SK-N-SH (cell line): ENCODE measurements at regions not wholly inside any gene's neighbourhood (a gene's known extent, or its start where the extent isn't known, plus 50 kb on each side); places are given as distances from the start of the nearest gene placed in this dataset.

Experiments used
- CTCF ChIA-PET: fragments of 300-600, 350-600 bp; formaldehyde crosslinking; extraction: SDS; loops from one replicate; lab custom pipeline; 2021; lab: Yijun Ruan, JAX
- POLR2A ChIA-PET: fragments of 350-600 bp; sonication (Branson Sonifier 250); formaldehyde crosslinking; extraction: SDS; loops from one replicate; lab custom pipeline; 2020; ENCODE audit warnings: antibody characterized with exemption, inconsistent platforms; lab: Yijun Ruan, JAX
- DNase-seq: peaks from one replicate; pipeline ENCODE4 v3.0.0; 2012
- H2AFZ ChIP-seq: fragments of 200-600 bp; sonication (generic); 2 replicates; pipeline ENCODE4 v1.8.1; 2016; ENCODE audit warnings: antibody characterized with exemption, mild to moderate bottlenecking, low read depth
- H3F3A ChIP-seq: fragments of 200-600 bp; sonication (generic); replicated peaks from 2 replicates; pipeline ENCODE3; 2016; ENCODE audit warnings: antibody characterized with exemption, mild to moderate bottlenecking; ENCODE audit not compliant: insufficient read depth
- H3K27ac ChIP-seq, 2 experiments: fragments of 200-500 bp in 1 of 2; fragments of 200-600 bp in 1 of 2; sonication (Bioruptor generic) in 1 of 2; sonication (generic), shearing (Covaris generic) in 1 of 2; 2 replicates each; pipeline versions ENCODE4 v1.5.1 to v1.6.1; 2014 to 2016; ENCODE audit warnings: low read depth in 2 of 2, inconsistent platforms in 1 of 2, low read length in 1 of 2, mild to moderate bottlenecking in 1 of 2, mixed read lengths in 1 of 2
- H3K27me3 ChIP-seq: fragments of 200-600 bp; sonication (generic), shearing (Covaris generic); 2 replicates; pipeline ENCODE4 v1.6.1; 2016; ENCODE audit warnings: mixed run types; ENCODE audit not compliant: insufficient read depth
- H3K36me3 ChIP-seq, 2 experiments: fragments of 200-500 bp in 1 of 2; fragments of 200-600 bp in 1 of 2; sonication (Bioruptor generic) in 1 of 2; sonication (generic) in 1 of 2; replicated peaks in 1 of 2; 2 replicates each; pipeline versions ENCODE3 to v1.5.1; 2014 to 2016; ENCODE audit warnings: low read length in 1 of 2, mild to moderate bottlenecking in 1 of 2; ENCODE audit not compliant: insufficient read depth in 2 of 2, control insufficient read depth in 1 of 2
- H3K4me1 ChIP-seq, 2 experiments: fragments of 200-500 bp in 1 of 2; fragments of 200-600 bp in 1 of 2; sonication (Bioruptor generic) in 1 of 2; sonication (generic), shearing (Covaris generic) in 1 of 2; 2 replicates each; pipeline versions ENCODE4 v1.5.1 to v1.6.1; 2014 to 2016; ENCODE audit warnings: low read depth in 1 of 2, low read length in 1 of 2, mixed run types in 1 of 2; ENCODE audit not compliant: insufficient read depth in 2 of 2, control insufficient read depth in 1 of 2
- H3K4me2 ChIP-seq: fragments of 200-600 bp; sonication (generic), shearing (Covaris generic); 2 replicates; pipeline ENCODE4 v1.6.1; 2017; ENCODE audit warnings: mixed run types
- H3K4me3 ChIP-seq, 2 experiments: fragments of 200-500 bp in 1 of 2; fragments of 200-600 bp in 1 of 2; sonication (Bioruptor generic) in 1 of 2; sonication (generic), shearing (Covaris generic) in 1 of 2; 2 replicates each; pipeline versions ENCODE4 v1.5.1 to v1.8.1; 2014 to 2016; ENCODE audit warnings: low read depth in 2 of 2, inconsistent platforms in 1 of 2, low read length in 1 of 2, mild to moderate bottlenecking in 1 of 2, mixed read lengths in 1 of 2, moderate library complexity in 1 of 2
- H3K79me2 ChIP-seq: fragments of 200-600 bp; sonication (generic); 2 replicates; pipeline ENCODE4 v1.8.1; 2017; ENCODE audit warnings: mild to moderate bottlenecking; ENCODE audit not compliant: insufficient read depth
- H3K9ac ChIP-seq: fragments of 200-600 bp; sonication (generic); 2 replicates; pipeline ENCODE4 v1.6.1; 2017; ENCODE audit warnings: mixed run types
- H3K9me2 ChIP-seq: fragments of 200-600 bp; sonication (generic); 2 replicates; pipeline ENCODE4 v1.6.1; 2017; ENCODE audit warnings: mixed run types
- H3K9me3 ChIP-seq: fragments of 200-600 bp; sonication (generic); 2 replicates; pipeline ENCODE4 v1.6.1; 2017; ENCODE audit warnings: mixed run types, mild to moderate bottlenecking, moderate library complexity
- H4K20me1 ChIP-seq: fragments of 200-600 bp; sonication (generic); 2 replicates; pipeline ENCODE4 v1.6.1; 2017; ENCODE audit warnings: mild to moderate bottlenecking, mixed run types; ENCODE audit not compliant: insufficient read depth
- EP300 ChIP-seq, 2 experiments: IDR thresholded peaks; 2 replicates each; pipeline versions ENCODE4 v1.4.0 to v1.6.1; 2012; ENCODE audit warnings: borderline replicate concordance in 1 of 2, low read depth in 1 of 2, low read length in 1 of 2
- EZH2phosphoT487 ChIP-seq: fragments of 200-600 bp; sonication (generic); IDR thresholded peaks from 2 replicates; pipeline ENCODE4 v1.6.1; 2017; ENCODE audit warnings: low read depth, mixed run types, mild to moderate bottlenecking, antibody characterized with exemption, moderate library complexity, borderline replicate concordance
- FOXJ3 ChIP-seq: sonication (generic); formaldehyde crosslinking; IDR thresholded peaks from 2 replicates; pipeline ENCODE4 v1.5.1; 2020; ENCODE audit warnings: mild to moderate bottlenecking, missing genetic modification reagents
- GABPA ChIP-seq: IDR thresholded peaks from 2 replicates; pipeline ENCODE4 v1.4.0; 2012; ENCODE audit warnings: low read depth, mild to moderate bottlenecking
- NFIC ChIP-seq: IDR thresholded peaks from 2 replicates; pipeline ENCODE4 v1.4.0; 2012; ENCODE audit warnings: borderline replicate concordance
- NRF1 ChIP-seq: IDR thresholded peaks from 2 replicates; pipeline ENCODE4 v1.6.1; 2012; ENCODE audit warnings: low read depth, mild to moderate bottlenecking, low read length
- RAD21 ChIP-seq: IDR thresholded peaks from 2 replicates; pipeline ENCODE4 v1.6.1; 2012; ENCODE audit warnings: mild to moderate bottlenecking, low read length
- RCOR1 ChIP-seq: fragments of 150-350 bp; IDR thresholded peaks from 2 replicates; pipeline ENCODE4 v1.6.1; 2017; ENCODE audit warnings: antibody characterized with exemption, low read length
- RFX5 ChIP-seq: IDR thresholded peaks from 2 replicates; pipeline ENCODE4 v1.6.1; 2012; ENCODE audit warnings: mild to moderate bottlenecking, improper control_type of control experiment, low read length
- TEAD4 ChIP-seq: IDR thresholded peaks from 2 replicates; pipeline ENCODE4 v1.4.0; 2012; ENCODE audit warnings: mild to moderate bottlenecking, borderline replicate concordance; ENCODE audit not compliant: insufficient read depth
- YY1 ChIP-seq: IDR thresholded peaks from 2 replicates; pipeline ENCODE4 v1.4.0; 2012; ENCODE audit warnings: low read depth, mild to moderate bottlenecking
- WGBS: methylation state at CpG from one replicate; pipeline ENCODE4 v1.1.6; 2017; ENCODE audit warnings: low lambda C conversion rate; 5-methylcytosine and 5-hydroxymethylcytosine counted together
- TF ChIP-seq, protein P1 (sequence below): IDR thresholded peaks from 2 replicates; pipeline ENCODE4 v1.4.0; 2012; ENCODE audit warnings: low read depth
- TF ChIP-seq, protein P2 (sequence below): IDR thresholded peaks from 2 replicates; pipeline ENCODE4 v1.4.0; 2012; ENCODE audit warnings: low read depth, borderline replicate concordance
- TF ChIP-seq, protein P3 (sequence below): IDR thresholded peaks from 2 replicates; pipeline ENCODE4 v1.4.0; 2012; ENCODE audit warnings: low read depth, borderline replicate concordance
- TF ChIP-seq, protein P4 (sequence below): fragments of 150-350 bp; IDR thresholded peaks from 2 replicates; pipeline ENCODE4 v1.6.1; 2016; ENCODE audit warnings: mild to moderate bottlenecking, low read depth, low read length

GRCh38 chr12:111267144-111267543, 101.8 kb downstream of the PHETA1 start:
- Histone ChIP-seq H3K4me2 (no peak overlapping the region), H3K9me3 (no peaks in the 10 kb centered on the region), H3K79me2 (no peaks in the 10 kb centered on the region), H3K4me1 (peaks cover 0 to 3% of the 10 kb centered on the region in 2 experiments; a peak in 1 of 4 replicates), H3K9me2 (no peaks in the 10 kb centered on the region), H3K27me3 (no peaks in the 10 kb centered on the region; the same call in 1 of the 2 replicates), H3K27ac (no peak overlapping the region), H3K36me3 (no peaks in the 10 kb centered on the region), H4K20me1 (no peaks in the 10 kb centered on the region), H3F3A (no peaks in the 10 kb centered on the region), H2AFZ (no peak overlapping the region), H3K9ac (no peak overlapping the region), H3K4me3 (no peak overlapping the region)
- WGBS: 54% methylated on average over 8 of the region's 8 CpGs
- ChIA-PET POLR2A (no interaction called here), CTCF (interaction anchor here (0.8 to 2.8 kb wide), 5 partner anchors 8 to 32 kb away, joined by 3 to 14 read pairs (median 8); no protein-coding TSS in a partner anchor)
- no peak for DNase-seq
- TF ChIP-seq RCOR1 (no peak), GABPA (no peak), RAD21 (no peak), EP300 (IDR thresholded peaks at IDR 0.05; ENCODE audit: borderline replicate concordance in 1 of 2, low read depth in 1 of 2, low read length in 1 of 2) (no peak), NRF1 (no peak), NFIC (no peak), EZH2phosphoT487 (no peak), RFX5 (no peak), FOXJ3 (no peak), TEAD4 (no peak), YY1 (no peak)
- TF ChIP-seq, protein P1, sequence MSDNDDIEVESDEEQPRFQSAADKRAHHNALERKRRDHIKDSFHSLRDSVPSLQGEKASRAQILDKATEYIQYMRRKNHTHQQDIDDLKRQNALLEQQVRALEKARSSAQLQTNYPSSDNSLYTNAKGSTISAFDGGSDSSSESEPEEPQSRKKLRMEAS: no peak
- TF ChIP-seq, protein P2, sequence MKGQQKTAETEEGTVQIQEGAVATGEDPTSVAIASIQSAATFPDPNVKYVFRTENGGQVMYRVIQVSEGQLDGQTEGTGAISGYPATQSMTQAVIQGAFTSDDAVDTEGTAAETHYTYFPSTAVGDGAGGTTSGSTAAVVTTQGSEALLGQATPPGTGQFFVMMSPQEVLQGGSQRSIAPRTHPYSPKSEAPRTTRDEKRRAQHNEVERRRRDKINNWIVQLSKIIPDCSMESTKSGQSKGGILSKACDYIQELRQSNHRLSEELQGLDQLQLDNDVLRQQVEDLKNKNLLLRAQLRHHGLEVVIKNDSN: no peak
- TF ChIP-seq, protein P3, sequence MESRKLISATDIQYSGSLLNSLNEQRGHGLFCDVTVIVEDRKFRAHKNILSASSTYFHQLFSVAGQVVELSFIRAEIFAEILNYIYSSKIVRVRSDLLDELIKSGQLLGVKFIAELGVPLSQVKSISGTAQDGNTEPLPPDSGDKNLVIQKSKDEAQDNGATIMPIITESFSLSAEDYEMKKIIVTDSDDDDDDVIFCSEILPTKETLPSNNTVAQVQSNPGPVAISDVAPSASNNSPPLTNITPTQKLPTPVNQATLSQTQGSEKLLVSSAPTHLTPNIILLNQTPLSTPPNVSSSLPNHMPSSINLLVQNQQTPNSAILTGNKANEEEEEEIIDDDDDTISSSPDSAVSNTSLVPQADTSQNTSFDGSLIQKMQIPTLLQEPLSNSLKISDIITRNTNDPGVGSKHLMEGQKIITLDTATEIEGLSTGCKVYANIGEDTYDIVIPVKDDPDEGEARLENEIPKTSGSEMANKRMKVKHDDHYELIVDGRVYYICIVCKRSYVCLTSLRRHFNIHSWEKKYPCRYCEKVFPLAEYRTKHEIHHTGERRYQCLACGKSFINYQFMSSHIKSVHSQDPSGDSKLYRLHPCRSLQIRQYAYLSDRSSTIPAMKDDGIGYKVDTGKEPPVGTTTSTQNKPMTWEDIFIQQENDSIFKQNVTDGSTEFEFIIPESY: no peak
- TF ChIP-seq, protein P4, sequence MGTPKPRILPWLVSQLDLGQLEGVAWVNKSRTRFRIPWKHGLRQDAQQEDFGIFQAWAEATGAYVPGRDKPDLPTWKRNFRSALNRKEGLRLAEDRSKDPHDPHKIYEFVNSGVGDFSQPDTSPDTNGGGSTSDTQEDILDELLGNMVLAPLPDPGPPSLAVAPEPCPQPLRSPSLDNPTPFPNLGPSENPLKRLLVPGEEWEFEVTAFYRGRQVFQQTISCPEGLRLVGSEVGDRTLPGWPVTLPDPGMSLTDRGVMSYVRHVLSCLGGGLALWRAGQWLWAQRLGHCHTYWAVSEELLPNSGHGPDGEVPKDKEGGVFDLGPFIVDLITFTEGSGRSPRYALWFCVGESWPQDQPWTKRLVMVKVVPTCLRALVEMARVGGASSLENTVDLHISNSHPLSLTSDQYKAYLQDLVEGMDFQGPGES: no peak
